ENCODE measurements at regions not wholly inside any gene's neighbourhood (a gene's known extent, or its start where the extent isn't known, plus 50 kb on each side); places are given as distances from the start of the nearest gene placed in this dataset.

- no peak overlapping the region for H3K18ac ChIP-seq (ENCODE audit: extremely low read depth, low read length)
- H3K4ac ChIP-seq (replicated peaks; ENCODE audit: insufficient read length, low read depth, low read length), result no peak overlapping the region
- no peaks in the 10 kb centered on the region for H3K36me3 ChIP-seq (ENCODE audit: control insufficient read depth in 2 of 4, insufficient read depth in 4 of 4, low read length in 3 of 4)
- DNase-seq (ENCODE audit: low read depth in 1 of 2, low spot score in 2 of 2) (no peak), FAIRE-seq (no peak)
- no peak overlapping the region for H2BK12ac ChIP-seq (ENCODE audit: low read depth, low read length)
- no peak overlapping the region for H2BK15ac ChIP-seq (ENCODE audit: low read length)
- no peak overlapping the region for H3K27ac ChIP-seq (ENCODE audit: low read depth, low read length)
- no peak overlapping the region for H2BK5ac ChIP-seq (ENCODE audit: low read depth, low read length)
- TF ChIP-seq E2F6 (IDR thresholded peaks at IDR 0.05) (no peak), POLR2A (IDR thresholded peaks at IDR 0.05; ENCODE audit: control extremely low read depth in 1 of 2, low read depth in 2 of 2, low read length in 2 of 2) (no peak), TCF12 (IDR thresholded peaks at IDR 0.05; ENCODE audit: low read depth, low read length) (no peak), JUND (IDR thresholded peaks at IDR 0.05; ENCODE audit: low read length) (no peak), SUZ12 (IDR thresholded peaks at IDR 0.05; ENCODE audit: low read length) (no peak), TAF1 (IDR thresholded peaks at IDR 0.05; ENCODE audit: low read depth, low read length) (no peak), PHF8 (conservative IDR thresholded peaks at IDR 0.05; ENCODE audit: low read depth, low read length) (no peak)
- no peaks in the 10 kb centered on the region for H3K27me3 ChIP-seq (replicated peaks in 1 of 4; ENCODE audit: control insufficient read depth in 3 of 4, extremely low read depth in 1 of 4, insufficient read depth in 3 of 4, low read length in 3 of 4)
- no peak overlapping the region for H2AFZ ChIP-seq (ENCODE audit: low read length)
- no peak overlapping the region for H4K8ac ChIP-seq (ENCODE audit: extremely low read depth, insufficient read depth, low read length)
- no peak overlapping the region for H2BK120ac ChIP-seq (replicated peaks; ENCODE audit: low read depth, low read length)
- H3K9ac ChIP-seq (replicated peaks in 1 of 4; ENCODE audit: extremely low read depth in 1 of 4, low read depth in 3 of 4, low read length in 3 of 4), result no peak overlapping the region
- H4K5ac ChIP-seq (ENCODE audit: insufficient read length, low read depth, low read length), result no peak overlapping the region
- no peak overlapping the region for H3K23ac ChIP-seq (ENCODE audit: insufficient read length)
- no peak overlapping the region for H3K56ac ChIP-seq (replicated peaks; ENCODE audit: insufficient read length, low read depth, low read length)
- ChIA-PET POLR2A (ENCODE audit: partially characterized antibody) (no interaction called here), CTCF (ENCODE audit: partially characterized antibody) (interaction anchor here (0.6 kb wide), 1 partner anchor 993 kb away, joined by 3 read pairs; no protein-coding TSS in a partner anchor)
- no peaks in the 10 kb centered on the region for H3K79me2 ChIP-seq (ENCODE audit: control insufficient read depth in 1 of 2, insufficient read depth in 2 of 2, low read length in 2 of 2)
- H4K91ac ChIP-seq (replicated peaks; ENCODE audit: insufficient read length, low read length), result no peak overlapping the region
- H3K4me2 ChIP-seq (ENCODE audit: insufficient read depth in 1 of 2, low read depth in 2 of 2, low read length in 2 of 2), result no peak overlapping the region
- H3K4me3 ChIP-seq (ENCODE audit: extremely low read depth in 1 of 4, insufficient read depth in 2 of 4, low read depth in 3 of 4, low read length in 4 of 4), result no peak overlapping the region
- H3K23me2 ChIP-seq (ENCODE audit: low read depth, low read length), result no peaks in the 10 kb centered on the region
- no peaks in the 10 kb centered on the region for H3K79me1 ChIP-seq (ENCODE audit: low read depth, low read length)
- no peaks in the 10 kb centered on the region for H3K4me1 ChIP-seq (replicated peaks in 1 of 4; ENCODE audit: control insufficient read depth in 3 of 4, insufficient read depth in 4 of 4, low read length in 3 of 4)
- H4K20me1 ChIP-seq (replicated peaks in 1 of 2; ENCODE audit: control insufficient read depth in 1 of 2, insufficient read depth in 2 of 2, low read length in 2 of 2), result no peaks in the 10 kb centered on the region
- H2BK20ac ChIP-seq (ENCODE audit: low read length), result no peak overlapping the region
- no peaks in the 10 kb centered on the region for H3K9me3 ChIP-seq (ENCODE audit: insufficient read depth in 2 of 2, low read depth in 1 of 2, low read length in 1 of 2)
- no peak overlapping the region for H2AK5ac ChIP-seq (ENCODE audit: low read depth, low read length)
- H3K14ac ChIP-seq (ENCODE audit: insufficient read length), result no peak overlapping the region
These were observed 988.3 kb downstream of the PCDH19 start for GRCh38 chrX:99421796-99422195.

Data from H1 (cell line).